Amniotic epithelial cell (primary cell): ENCODE measurements at regions not wholly inside any gene's neighbourhood (a gene's known extent, or its start where the extent isn't known, plus 50 kb on each side); places are given as distances from the start of the nearest gene placed in this dataset.
"Not testable (repeated sequence)": the region's sequence is repeated elsewhere in the genome, so short reads cannot be mapped to it uniquely, and the experiment has no call there.

Source experiments
- DNase-seq: peaks from one replicate; pipeline ENCODE4 v3.0.0-alpha.2; 2010; ENCODE audit warnings: low read depth

GRCh38 chr5:99315413-99316183 is 386.8 kb upstream of the CHD1 start:
- no peak for DNase-seq

DNA sequence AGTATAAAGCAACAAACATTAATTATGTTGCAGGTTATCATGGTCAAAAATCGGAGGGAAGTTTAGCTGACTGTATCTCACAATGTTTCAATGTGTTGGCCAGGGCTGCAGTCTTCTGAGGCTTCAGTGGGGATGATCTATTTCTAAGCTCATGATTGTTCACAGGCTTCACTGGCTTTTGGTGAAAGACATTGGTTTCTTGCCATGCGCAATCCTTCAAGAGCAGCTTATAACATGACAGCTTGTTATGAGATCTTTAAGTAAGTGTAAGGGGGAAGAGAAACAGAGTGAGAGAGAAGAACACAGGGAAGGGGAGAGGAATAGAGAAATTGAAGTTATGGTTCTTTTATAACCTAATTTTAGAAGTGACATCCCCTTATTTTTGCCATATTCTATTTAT is 385.9 kb upstream of the CHD1 start:
- DNase-seq = no peak

- no peak for DNase-seq
Measured at GRCh38 chr5:99308131-99308530, 379.3 kb upstream of the CHD1 start.

DNA sequence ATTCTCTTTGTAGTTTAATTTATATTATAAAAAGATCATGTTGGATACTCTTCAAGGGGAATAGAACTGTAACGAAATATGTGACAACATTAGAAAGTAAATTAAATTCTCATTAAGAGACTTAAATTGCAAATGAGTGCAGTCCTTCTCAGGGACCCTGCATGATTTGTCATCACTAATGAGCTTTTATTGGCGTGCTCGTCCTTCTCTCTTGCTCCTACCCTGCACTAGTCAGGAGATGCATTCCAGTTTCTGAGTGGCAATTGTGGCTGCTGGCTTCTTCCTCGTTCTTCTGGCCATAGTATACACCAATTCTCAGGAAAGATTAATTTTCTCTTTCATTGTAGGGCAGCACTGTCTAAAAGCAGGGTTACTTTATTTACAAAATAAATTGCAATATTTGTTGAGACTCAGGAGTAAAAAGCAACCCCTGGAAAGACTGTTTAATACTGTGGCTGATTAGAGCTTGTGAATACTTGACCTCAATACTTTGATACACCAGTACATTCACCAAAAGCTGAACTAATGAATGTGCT is 376.3 kb upstream of the CHD1 start:
- no peak for DNase-seq

- no peak for DNase-seq
Measured at GRCh38 chr5:99285606-99286005, 356.8 kb upstream of the CHD1 start.

GRCh38 chr5:99275128-99275527 is 346.3 kb upstream of the CHD1 start:
- DNase-seq = no peak

GRCh38 chr5:99272576-99272975 is 343.8 kb upstream of the CHD1 start:
- no peak for DNase-seq

DNA sequence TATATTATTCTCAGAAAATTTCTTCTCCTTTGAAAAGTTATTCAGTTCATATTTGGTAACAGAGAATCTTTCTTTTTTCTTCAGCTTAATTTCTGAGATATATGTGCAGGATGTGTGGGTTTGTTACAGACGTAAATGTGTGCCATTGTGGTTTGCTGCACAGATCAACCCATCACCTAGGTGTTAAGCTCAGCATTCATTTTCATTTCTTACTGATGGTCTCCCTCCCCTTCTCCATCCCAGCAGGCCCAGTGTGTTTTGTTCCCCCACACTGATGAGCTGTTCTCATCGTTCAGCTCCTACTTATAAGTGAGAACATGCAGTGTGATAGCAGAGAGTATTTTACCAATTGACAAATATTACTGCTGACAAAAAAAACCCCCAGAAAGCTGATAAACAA is 330.0 kb upstream of the CHD1 start:
- no peak for DNase-seq

- no peak for DNase-seq
Measured at GRCh38 chr5:99248066-99248465, 319.3 kb upstream of the CHD1 start.

DNA sequence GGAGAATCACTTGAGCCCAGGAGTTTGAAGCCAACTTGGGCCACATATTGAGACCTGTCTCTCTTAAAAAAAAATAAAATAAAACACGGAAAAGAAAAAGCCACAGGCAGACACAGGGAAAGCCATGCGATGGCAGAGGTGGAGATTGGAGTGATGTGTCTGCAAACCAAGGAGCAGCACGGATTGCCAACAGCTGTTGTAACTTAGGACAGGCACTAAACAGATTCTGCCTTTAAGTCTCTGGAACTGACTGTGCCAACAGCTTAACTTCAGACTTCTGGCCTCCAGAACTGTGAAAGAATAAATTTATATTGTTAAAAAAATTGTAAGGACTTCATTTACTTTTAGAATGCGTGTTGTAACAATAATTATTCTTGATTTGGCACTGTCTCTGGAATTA is 318.5 kb upstream of the CHD1 start:
- no peak for DNase-seq

DNA sequence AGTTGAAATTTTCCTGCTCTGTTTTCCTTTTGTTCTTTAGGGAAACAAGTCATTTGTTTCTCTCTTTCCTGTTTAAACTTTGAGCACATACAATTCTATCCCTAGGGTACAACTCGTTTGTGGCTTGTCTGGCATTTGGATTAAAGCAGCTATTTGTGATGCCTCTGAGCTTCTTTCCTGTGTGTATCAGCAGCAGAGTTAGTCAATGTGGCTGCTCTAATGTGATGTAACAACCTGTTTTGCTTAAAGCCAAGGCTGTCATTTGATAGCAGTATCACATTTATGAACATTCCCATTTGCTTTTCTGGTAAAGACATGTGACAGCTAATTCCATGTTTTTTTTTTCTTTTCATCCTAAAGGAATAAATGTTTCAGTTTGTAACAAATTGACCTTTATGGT is 314.3 kb upstream of the CHD1 start:
- peak; percentile 0 for DNase-seq

- DNase-seq = no peak
Measured at GRCh38 chr5:99239826-99240360, 311.1 kb upstream of the CHD1 start.

GRCh38 chr5:99191206-99191745 is 262.5 kb upstream of the CHD1 start:
- peak; percentile 1 for DNase-seq

DNA sequence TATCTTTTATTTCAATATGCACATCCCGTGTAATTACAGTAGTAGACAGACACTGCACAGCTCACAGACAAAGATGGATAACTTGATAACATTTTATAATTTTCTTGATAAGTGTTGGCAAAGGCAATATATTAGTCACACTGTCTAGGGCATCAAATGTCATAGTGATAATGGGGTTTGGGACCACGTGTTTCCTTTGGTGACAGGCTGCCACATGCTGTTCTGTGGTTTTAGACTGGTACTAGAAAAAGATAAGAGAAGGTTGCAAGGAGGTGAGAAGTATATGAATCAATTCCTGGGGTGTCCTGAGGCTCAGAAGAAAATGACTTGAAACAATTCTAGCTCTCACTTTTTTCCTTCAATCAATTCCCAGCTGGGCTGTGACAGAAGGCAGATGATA is 258.8 kb upstream of the CHD1 start:
- DNase-seq = no peak

DNA sequence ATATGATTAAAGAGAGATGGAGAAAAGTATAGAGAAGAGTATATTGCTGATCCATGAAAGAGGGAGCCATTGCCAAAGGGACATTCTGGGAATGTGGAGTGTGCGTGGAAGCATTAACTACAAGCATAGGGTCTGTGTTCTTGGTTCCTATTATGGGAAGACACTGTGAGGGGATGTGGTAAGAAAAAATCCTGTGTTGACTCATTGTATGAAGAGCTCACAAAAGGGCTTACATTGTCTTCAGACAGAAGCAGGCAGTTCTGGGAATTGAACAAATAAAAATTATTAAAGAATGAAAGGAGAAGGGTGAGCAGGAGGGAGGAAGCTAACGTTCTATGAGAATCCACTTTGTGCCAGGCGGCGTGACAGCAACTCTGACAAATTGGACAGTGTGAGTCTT is 250.4 kb upstream of the CHD1 start:
- DNase-seq = no peak

DNA sequence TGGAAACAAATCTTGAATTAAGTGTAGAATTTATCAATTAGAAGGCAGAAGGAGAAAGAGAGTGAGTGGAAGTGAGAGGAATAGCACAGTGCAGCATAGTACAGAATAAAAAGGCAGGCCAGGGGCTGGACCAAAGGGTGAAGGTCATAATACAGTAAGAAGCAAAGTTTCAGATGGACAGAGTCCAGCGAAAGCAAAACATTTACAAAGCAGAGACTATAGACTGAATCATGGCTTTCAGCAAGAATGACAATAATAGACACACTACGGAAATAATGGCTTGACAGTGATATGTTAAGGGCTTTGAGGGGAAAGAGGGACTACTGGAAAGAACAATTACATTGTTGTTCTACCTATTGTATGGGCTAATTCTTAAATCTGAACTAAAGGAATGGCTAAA is 249.0 kb upstream of the CHD1 start:
- no peak for DNase-seq

DNA sequence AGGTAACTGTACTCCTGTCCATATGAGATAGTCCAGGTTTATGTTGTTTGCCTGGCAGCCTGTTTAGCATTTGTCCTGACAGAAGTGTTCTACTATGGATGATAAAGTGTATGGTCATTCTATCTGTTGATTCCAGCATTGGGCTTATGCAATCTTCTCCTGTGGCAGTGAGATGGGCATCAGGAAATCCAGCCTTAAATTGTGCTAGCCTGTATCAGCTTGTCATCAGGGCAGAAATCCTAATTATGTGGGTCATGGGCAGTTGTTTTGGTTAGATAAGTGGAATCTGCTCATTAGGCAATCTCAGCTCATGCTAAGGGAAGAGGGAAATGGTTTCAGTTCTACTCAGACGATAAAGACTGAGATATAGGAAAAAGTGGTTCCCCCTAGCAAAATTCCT is 247.4 kb upstream of the CHD1 start:
- peak; percentile 27 for DNase-seq

GRCh38 chr5:99169309-99169708 is 240.5 kb upstream of the CHD1 start:
- DNase-seq = peak; percentile 1

DNA sequence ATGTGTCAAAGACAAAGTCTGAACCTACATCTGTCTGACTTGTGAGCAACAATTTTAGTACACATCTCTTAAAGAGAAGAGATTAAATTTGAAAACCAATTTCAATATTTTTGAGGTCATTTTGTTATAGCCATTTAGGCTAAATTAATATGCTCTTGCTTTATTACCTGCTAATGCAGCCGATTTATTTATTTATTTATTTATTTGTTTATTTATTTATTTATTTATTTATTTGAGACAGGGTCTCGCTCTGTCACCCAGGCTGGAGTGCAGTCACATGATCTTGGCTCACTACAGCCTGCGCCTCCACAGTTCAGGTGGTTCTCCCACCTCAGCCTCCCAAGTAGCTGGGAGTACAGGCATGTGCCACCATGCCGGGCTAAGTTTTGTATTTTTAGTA is 232.7 kb upstream of the CHD1 start:
- not testable (repeated sequence) for DNase-seq

- DNase-seq = no peak
Measured at GRCh38 chr5:99156688-99157087, 227.9 kb upstream of the CHD1 start.

- DNase-seq = not testable (repeated sequence)
Measured at GRCh38 chr5:99143283-99143795, 214.5 kb upstream of the CHD1 start.

DNA sequence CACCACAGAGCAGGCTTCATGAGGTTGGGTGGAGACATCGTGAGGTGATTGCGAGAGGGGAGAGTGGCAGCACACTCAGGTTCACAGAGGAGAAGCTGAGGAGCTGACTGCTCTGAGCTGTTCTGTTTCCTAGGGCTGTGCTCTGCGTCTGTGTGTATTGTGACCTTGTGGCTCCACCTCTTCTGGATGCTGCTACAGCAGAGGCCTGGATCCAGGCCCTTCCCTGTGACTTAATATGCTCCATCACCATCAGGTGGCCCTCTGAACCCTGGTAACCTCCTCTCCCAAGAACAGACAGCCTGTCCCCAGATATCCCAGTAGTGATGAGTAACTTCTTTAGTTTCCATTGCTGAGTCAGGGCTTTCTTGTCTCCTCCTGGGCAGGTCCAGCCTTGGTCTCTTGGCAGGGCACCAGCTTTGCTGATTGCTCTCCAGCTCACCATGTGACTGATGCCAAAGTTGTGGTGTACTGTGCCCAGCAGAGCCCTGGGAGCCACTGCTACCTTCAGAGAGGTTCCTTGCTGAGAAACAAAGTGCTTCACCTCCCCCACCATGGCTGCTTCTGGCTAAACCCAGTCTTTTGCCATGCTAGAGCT is 212.8 kb upstream of the CHD1 start:
- DNase-seq = no peak

GRCh38 chr5:99138911-99139310 is 210.1 kb upstream of the CHD1 start:
- DNase-seq = no peak
